Activated CD8-positive, alpha-beta T cell treated with anti-CD3 and anti-CD28 coated beads, Interleukin-2, amount 10 ng/mL, durations not matched to agents 7 days and 5 days (primary cell): ENCODE measurements at regions not wholly inside any gene's neighbourhood (a gene's known extent, or its start where the extent isn't known, plus 50 kb on each side); places are given as distances from the start of the nearest gene placed in this dataset.

Source experiments
- ATAC-seq: fragments of 150-1000 bp; cut with Tn5 transposase; one replicate; pipeline ENCODE4 v1.10.0; 2021; ENCODE audit warnings: moderate library complexity
- CTCF ChIA-PET: fragments of 350-600 bp; sonication (Branson Sonifier 250); formaldehyde crosslinking; loops from one replicate; lab custom pipeline; 2021; ENCODE audit warnings: antibody characterized with exemption; lab: Charles Lee
- POLR2A ChIA-PET: fragments of 350-600 bp; sonication (Branson Sonifier 250); formaldehyde crosslinking; loops from one replicate; lab custom pipeline; 2021; ENCODE audit warnings: antibody characterized with exemption; lab: Charles Lee
- DNase-seq: peaks from one replicate; pipeline ENCODE4 v3.0.0-alpha.2; 2020
- H3K27ac Mint-ChIP-seq: one replicate; pipeline ENCODE4 v1.8.0; 2021; ENCODE audit warnings: mild to moderate bottlenecking, mixed read lengths
- H3K27me3 Mint-ChIP-seq: one replicate; pipeline ENCODE4 v1.8.0; 2021; ENCODE audit warnings: low read depth, mixed read lengths
- H3K36me3 Mint-ChIP-seq: one replicate; pipeline ENCODE4 v1.8.0; 2021; ENCODE audit warnings: low read depth, mixed read lengths
- H3K4me1 Mint-ChIP-seq: one replicate; pipeline ENCODE4 v1.8.0; 2021; ENCODE audit warnings: low read depth, mixed read lengths
- H3K4me3 Mint-ChIP-seq: one replicate; pipeline ENCODE4 v1.8.0; 2021; ENCODE audit warnings: mild to moderate bottlenecking, mixed read lengths
- H3K9me3 Mint-ChIP-seq: one replicate; pipeline ENCODE4 v1.8.0; 2022; ENCODE audit warnings: mixed read lengths; ENCODE audit not compliant: insufficient read depth

- DNase-seq, result no peak
- H3K4me3 Mint-ChIP-seq, result no peak overlapping the region
- H3K27ac Mint-ChIP-seq, result no peak overlapping the region
- ChIA-PET POLR2A (no interaction called here), CTCF (no interaction called here)
- H3K27me3 Mint-ChIP-seq, result no peaks in the 10 kb centered on the region
- H3K9me3 Mint-ChIP-seq, result no peaks in the 10 kb centered on the region
- H3K36me3 Mint-ChIP-seq, result no peaks in the 10 kb centered on the region
- ATAC-seq, result no peak
- H3K4me1 Mint-ChIP-seq, result no peaks in the 10 kb centered on the region
Measured at GRCh38 chr10:85508159-85508558, 858.4 kb downstream of the GRID1 start.

- H3K27me3 Mint-ChIP-seq, result no peaks in the 10 kb centered on the region
- H3K36me3 Mint-ChIP-seq, result no peaks in the 10 kb centered on the region
- CTCF ChIA-PET, result no interaction called here
- H3K4me3 Mint-ChIP-seq, result no peak overlapping the region
- H3K9me3 Mint-ChIP-seq, result no peaks in the 10 kb centered on the region
- ATAC-seq (no peak), DNase-seq (no peak)
- POLR2A ChIA-PET, result no interaction called here
- H3K4me1 Mint-ChIP-seq, result no peaks in the 10 kb centered on the region
- H3K27ac Mint-ChIP-seq, result no peak overlapping the region
Measured at GRCh38 chr10:85510682-85511081, 855.9 kb downstream of the GRID1 start.

GRCh38 chr10:85513436-85513835, 853.2 kb downstream of the GRID1 start:
- CTCF ChIA-PET, result no interaction called here
- H3K36me3 Mint-ChIP-seq, result no peaks in the 10 kb centered on the region
- POLR2A ChIA-PET, result no interaction called here
- DNase-seq (no peak), ATAC-seq (no peak)
- no peaks in the 10 kb centered on the region for H3K27me3 Mint-ChIP-seq
- H3K27ac Mint-ChIP-seq, result no peak overlapping the region
- H3K4me3 Mint-ChIP-seq, result no peak overlapping the region
- no peaks in the 10 kb centered on the region for H3K4me1 Mint-ChIP-seq
- no peaks in the 10 kb centered on the region for H3K9me3 Mint-ChIP-seq

- H3K9me3 Mint-ChIP-seq, result no peaks in the 10 kb centered on the region
Measured at GRCh38 chr10:85515316-85515715, 851.3 kb downstream of the GRID1 start.

GRCh38 chr10:85524001-85524666, 842.5 kb downstream of the GRID1 start:
- H3K4me1 Mint-ChIP-seq, result no peaks in the 10 kb centered on the region
- no peaks in the 10 kb centered on the region for H3K36me3 Mint-ChIP-seq
- POLR2A ChIA-PET, result no interaction called here
- no peak overlapping the region for H3K4me3 Mint-ChIP-seq
- ATAC-seq (no peak), DNase-seq (no peak)
- H3K27me3 Mint-ChIP-seq, result peaks cover 3% of the 10 kb centered on the region
- H3K9me3 Mint-ChIP-seq, result no peaks in the 10 kb centered on the region
- CTCF ChIA-PET, result no interaction called here
- H3K27ac Mint-ChIP-seq, result no peak overlapping the region

More at GRCh38 chr10:85515316-85515715, 851.3 kb downstream of the GRID1 start:
- DNase-seq (no peak), ATAC-seq (no peak)
- POLR2A ChIA-PET, result no interaction called here
- Mint-ChIP-seq H3K4me1 (no peaks in the 10 kb centered on the region), H3K4me3 (no peak overlapping the region), H3K27me3 (no peaks in the 10 kb centered on the region), H3K36me3 (no peaks in the 10 kb centered on the region), H3K27ac (no peak overlapping the region)
- CTCF ChIA-PET, result no interaction called here

- no peaks in the 10 kb centered on the region for H3K4me1 Mint-ChIP-seq
- ChIA-PET POLR2A (no interaction called here), CTCF (no interaction called here)
- no peaks in the 10 kb centered on the region for H3K36me3 Mint-ChIP-seq
- H3K27me3 Mint-ChIP-seq, result peaks cover 9% of the 10 kb centered on the region
- no peak overlapping the region for H3K27ac Mint-ChIP-seq
- ATAC-seq, result no peak
- no peak for DNase-seq
- H3K9me3 Mint-ChIP-seq, result no peaks in the 10 kb centered on the region
- no peak overlapping the region for H3K4me3 Mint-ChIP-seq
Measured at GRCh38 chr10:85527616-85528317, 838.8 kb downstream of the GRID1 start.

- H3K36me3 Mint-ChIP-seq, result no peaks in the 10 kb centered on the region
- CTCF ChIA-PET, result no interaction called here
- no peak overlapping the region for H3K27ac Mint-ChIP-seq
Measured at GRCh38 chr10:85528318-85528652, 838.3 kb downstream of the GRID1 start.

GRCh38 chr10:85531706-85532105, 834.9 kb downstream of the GRID1 start:
- no peak for DNase-seq
- Mint-ChIP-seq H3K4me3 (no peak overlapping the region), H3K27me3 (peaks cover 6% of the 10 kb centered on the region), H3K9me3 (no peaks in the 10 kb centered on the region), H3K4me1 (no peaks in the 10 kb centered on the region), H3K27ac (no peak overlapping the region), H3K36me3 (no peaks in the 10 kb centered on the region)
- no peak for ATAC-seq
- ChIA-PET POLR2A (no interaction called here), CTCF (no interaction called here)

More at GRCh38 chr10:85528318-85528652, 838.3 kb downstream of the GRID1 start:
- H3K9me3 Mint-ChIP-seq, result no peaks in the 10 kb centered on the region
- H3K27me3 Mint-ChIP-seq, result peaks cover 9% of the 10 kb centered on the region
- no peaks in the 10 kb centered on the region for H3K4me1 Mint-ChIP-seq
- POLR2A ChIA-PET, result no interaction called here
- ATAC-seq, result no peak
- no peak for DNase-seq
- no peak overlapping the region for H3K4me3 Mint-ChIP-seq

- Mint-ChIP-seq H3K27ac (no peak overlapping the region), H3K27me3 (peaks cover 6% of the 10 kb centered on the region), H3K4me3 (no peak overlapping the region), H3K36me3 (no peaks in the 10 kb centered on the region), H3K9me3 (no peaks in the 10 kb centered on the region), H3K4me1 (no peaks in the 10 kb centered on the region)
- CTCF ChIA-PET, result no interaction called here
- ATAC-seq (no peak), DNase-seq (no peak)
- POLR2A ChIA-PET, result no interaction called here
Measured at GRCh38 chr10:85532773-85533172, 833.8 kb downstream of the GRID1 start.

GRCh38 chr10:85535926-85536325, 830.7 kb downstream of the GRID1 start:
- H3K9me3 Mint-ChIP-seq, result no peaks in the 10 kb centered on the region
- CTCF ChIA-PET, result no interaction called here
- POLR2A ChIA-PET, result no interaction called here
- H3K27ac Mint-ChIP-seq, result no peak overlapping the region
- H3K36me3 Mint-ChIP-seq, result no peaks in the 10 kb centered on the region
- no peak overlapping the region for H3K4me3 Mint-ChIP-seq
- no peaks in the 10 kb centered on the region for H3K4me1 Mint-ChIP-seq
- peaks cover 6% of the 10 kb centered on the region for H3K27me3 Mint-ChIP-seq
- DNase-seq (no peak), ATAC-seq (no peak)

GRCh38 chr10:85537561-85537960, 829.0 kb downstream of the GRID1 start:
- no peaks in the 10 kb centered on the region for H3K9me3 Mint-ChIP-seq
- ATAC-seq, result no peak
- CTCF ChIA-PET, result no interaction called here
- H3K27ac Mint-ChIP-seq, result no peak overlapping the region
- POLR2A ChIA-PET, result no interaction called here
- DNase-seq, result no peak
- no peaks in the 10 kb centered on the region for H3K36me3 Mint-ChIP-seq
- H3K27me3 Mint-ChIP-seq, result no peaks in the 10 kb centered on the region
- no peaks in the 10 kb centered on the region for H3K4me1 Mint-ChIP-seq
- H3K4me3 Mint-ChIP-seq, result no peak overlapping the region

- DNase-seq, result no peak
- H3K27me3 Mint-ChIP-seq, result no peaks in the 10 kb centered on the region
- POLR2A ChIA-PET, result no interaction called here
- ATAC-seq, result no peak
- H3K4me3 Mint-ChIP-seq, result no peak overlapping the region
- H3K27ac Mint-ChIP-seq, result no peak overlapping the region
- CTCF ChIA-PET, result no interaction called here
- no peaks in the 10 kb centered on the region for H3K9me3 Mint-ChIP-seq
- no peaks in the 10 kb centered on the region for H3K4me1 Mint-ChIP-seq
- no peaks in the 10 kb centered on the region for H3K36me3 Mint-ChIP-seq
Measured at GRCh38 chr10:85538601-85539000, 828.0 kb downstream of the GRID1 start.
